ENCODE measurements at regions not wholly inside any gene's neighbourhood (a gene's known extent, or its start where the extent isn't known, plus 50 kb on each side); places are given as distances from the start of the nearest gene placed in this dataset.

DNA sequence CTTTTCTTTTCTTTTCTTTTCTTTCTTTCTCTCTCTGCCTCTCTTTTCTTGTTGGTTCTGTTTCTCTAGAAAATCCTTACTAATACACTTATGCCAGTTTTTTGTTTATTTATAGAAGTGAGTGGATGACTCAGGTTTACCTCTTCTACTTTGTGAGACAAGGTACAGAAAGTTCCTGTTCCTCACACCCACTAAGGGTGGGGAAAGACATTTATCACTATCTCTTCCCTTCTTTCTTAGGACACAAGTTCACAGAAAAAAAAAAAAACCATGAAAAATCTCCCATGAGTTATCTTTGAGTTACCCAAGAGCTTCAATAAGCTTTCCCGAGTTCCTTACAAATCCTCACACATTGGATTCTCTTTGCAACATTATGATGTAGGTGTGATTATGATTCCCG lies 60.9 kb upstream of the CD180 start:
- TF ChIP-seq, protein P1, sequence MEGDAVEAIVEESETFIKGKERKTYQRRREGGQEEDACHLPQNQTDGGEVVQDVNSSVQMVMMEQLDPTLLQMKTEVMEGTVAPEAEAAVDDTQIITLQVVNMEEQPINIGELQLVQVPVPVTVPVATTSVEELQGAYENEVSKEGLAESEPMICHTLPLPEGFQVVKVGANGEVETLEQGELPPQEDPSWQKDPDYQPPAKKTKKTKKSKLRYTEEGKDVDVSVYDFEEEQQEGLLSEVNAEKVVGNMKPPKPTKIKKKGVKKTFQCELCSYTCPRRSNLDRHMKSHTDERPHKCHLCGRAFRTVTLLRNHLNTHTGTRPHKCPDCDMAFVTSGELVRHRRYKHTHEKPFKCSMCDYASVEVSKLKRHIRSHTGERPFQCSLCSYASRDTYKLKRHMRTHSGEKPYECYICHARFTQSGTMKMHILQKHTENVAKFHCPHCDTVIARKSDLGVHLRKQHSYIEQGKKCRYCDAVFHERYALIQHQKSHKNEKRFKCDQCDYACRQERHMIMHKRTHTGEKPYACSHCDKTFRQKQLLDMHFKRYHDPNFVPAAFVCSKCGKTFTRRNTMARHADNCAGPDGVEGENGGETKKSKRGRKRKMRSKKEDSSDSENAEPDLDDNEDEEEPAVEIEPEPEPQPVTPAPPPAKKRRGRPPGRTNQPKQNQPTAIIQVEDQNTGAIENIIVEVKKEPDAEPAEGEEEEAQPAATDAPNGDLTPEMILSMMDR (IDR thresholded peaks at IDR 0.05), result no peak
- no peak for TF ChIP-seq POLR2A (IDR thresholded peaks at IDR 0.05)
- no peak for TF ChIP-seq EP300 (IDR thresholded peaks at IDR 0.05; ENCODE audit: low read depth)
